ENCODE measurements at regions not wholly inside any gene's neighbourhood (a gene's known extent, or its start where the extent isn't known, plus 50 kb on each side); places are given as distances from the start of the nearest gene placed in this dataset.

GRCh38 chr2:15746703-15747550 is 155.3 kb downstream of the DDX1 start:
- no peak for TF ChIP-seq BACH2 (CRISPR knock-in tag; IDR thresholded peaks at IDR 0.05; ENCODE audit: borderline replicate concordance)
- TF ChIP-seq, protein P1, sequence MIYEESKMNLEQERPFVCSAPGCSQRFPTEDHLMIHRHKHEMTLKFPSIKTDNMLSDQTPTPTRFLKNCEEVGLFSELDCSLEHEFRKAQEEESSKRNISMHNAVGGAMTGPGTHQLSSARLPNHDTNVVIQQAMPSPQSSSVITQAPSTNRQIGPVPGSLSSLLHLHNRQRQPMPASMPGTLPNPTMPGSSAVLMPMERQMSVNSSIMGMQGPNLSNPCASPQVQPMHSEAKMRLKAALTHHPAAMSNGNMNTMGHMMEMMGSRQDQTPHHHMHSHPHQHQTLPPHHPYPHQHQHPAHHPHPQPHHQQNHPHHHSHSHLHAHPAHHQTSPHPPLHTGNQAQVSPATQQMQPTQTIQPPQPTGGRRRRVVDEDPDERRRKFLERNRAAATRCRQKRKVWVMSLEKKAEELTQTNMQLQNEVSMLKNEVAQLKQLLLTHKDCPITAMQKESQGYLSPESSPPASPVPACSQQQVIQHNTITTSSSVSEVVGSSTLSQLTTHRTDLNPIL (CRISPR knock-in tag; IDR thresholded peaks at IDR 0.05; ENCODE audit: low read depth) = no peak
